Thoracic aorta (tissue), 2 donors: ENCODE measurements at regions not wholly inside any gene's neighbourhood (a gene's known extent, or its start where the extent isn't known, plus 50 kb on each side); places are given as distances from the start of the nearest gene placed in this dataset.

Experiments used
- ATAC-seq: fragments of 150-250 bp; one replicate; pipeline ENCODE4 v1.8.0; 2017; ENCODE audit warnings: low read depth; ENCODE audit not compliant: insufficient number of reproducible peaks, low FRiP score
- DNase-seq: peaks from one replicate; pipeline ENCODE4 v3.0.0-alpha.2; 2020; ENCODE audit warnings: low spot score
- H3K27ac ChIP-seq, 2 donors: fragments of 200-600 bp; sonication (generic); 1 replicate in 1 of 2; 2 replicates in 1 of 2; pipeline ENCODE4 v1.5.1; 2016; ENCODE audit warnings: mild to moderate bottlenecking in 2 of 2, moderate library complexity in 2 of 2
- H3K27me3 ChIP-seq: fragments of 200-600 bp; sonication (generic); replicated peaks from 2 replicates; pipeline ENCODE4 v1.6.0; 2016; ENCODE audit warnings: mild to moderate bottlenecking; ENCODE audit not compliant: insufficient read depth
- H3K36me3 ChIP-seq: fragments of 200-600 bp; sonication (generic); one replicate; pipeline ENCODE4 v1.5.1; 2016
- H3K4me1 ChIP-seq, 2 donors: fragments of 200-600 bp; sonication (generic); 1 replicate in 1 of 2; 2 replicates in 1 of 2; pipeline versions ENCODE4 v1.5.1 to v1.6.0; 2016; ENCODE audit warnings: low read depth in 2 of 2, mild to moderate bottlenecking in 1 of 2; ENCODE audit not compliant: control insufficient read depth in 1 of 2
- H3K4me3 ChIP-seq: fragments of 200-600 bp; sonication (generic); 2 replicates; pipeline ENCODE4 v1.5.1; 2016; ENCODE audit warnings: mild to moderate bottlenecking
- H3K9me3 ChIP-seq: fragments of 200-600 bp; sonication (generic); 2 replicates; pipeline ENCODE4 v1.5.1; 2016
- CTCF ChIP-seq: fragments of 200-600 bp; sonication (generic); IDR thresholded peaks from one replicate; pipeline ENCODE4 v1.5.1; 2019; ENCODE audit warnings: antibody characterized with exemption

GRCh38 chrX:69083361-69083760, 81.9 kb downstream of the PJA1 start:
- Histone ChIP-seq H3K4me1 (no peaks in the 10 kb centered on the region), H3K27me3 (no peaks in the 10 kb centered on the region), H3K36me3 (no peaks in the 10 kb centered on the region), H3K4me3 (no peak overlapping the region), H3K9me3 (no peaks in the 10 kb centered on the region), H3K27ac (no peak overlapping the region)
- ATAC-seq (no peak), DNase-seq (no peak)
- no peak for TF ChIP-seq CTCF

- DNase-seq: no peak
- ATAC-seq: no peak
- TF ChIP-seq CTCF: no peak
- Histone ChIP-seq H3K27ac (no peak overlapping the region), H3K36me3 (no peaks in the 10 kb centered on the region), H3K4me1 (no peaks in the 10 kb centered on the region), H3K4me3 (no peak overlapping the region), H3K27me3 (no peaks in the 10 kb centered on the region), H3K9me3 (no peaks in the 10 kb centered on the region)
Observed at GRCh38 chrX:69082753-69083150, 82.5 kb downstream of the PJA1 start.

GRCh38 chrX:69082055-69082752, 83.0 kb downstream of the PJA1 start:
- no peak overlapping the region for H3K4me3 ChIP-seq
- H3K9me3 ChIP-seq: no peaks in the 10 kb centered on the region
- DNase-seq: no peak
- no peaks in the 10 kb centered on the region for H3K36me3 ChIP-seq
- no peaks in the 10 kb centered on the region for H3K27me3 ChIP-seq
- ATAC-seq: no peak
- H3K27ac ChIP-seq: no peak overlapping the region
- no peak for TF ChIP-seq CTCF
- H3K4me1 ChIP-seq: no peaks in the 10 kb centered on the region

- TF ChIP-seq CTCF: no peak
- Histone ChIP-seq H3K4me3 (no peak overlapping the region), H3K9me3 (no peaks in the 10 kb centered on the region), H3K36me3 (no peaks in the 10 kb centered on the region), H3K27me3 (no peaks in the 10 kb centered on the region), H3K4me1 (no peaks in the 10 kb centered on the region), H3K27ac (no peak overlapping the region)
- DNase-seq (no peak), ATAC-seq (no peak)
Observed at GRCh38 chrX:69080855-69081465, 84.3 kb downstream of the PJA1 start.

- TF ChIP-seq CTCF: no peak
- Histone ChIP-seq H3K27me3 (no peaks in the 10 kb centered on the region), H3K27ac (no peak overlapping the region), H3K4me3 (no peak overlapping the region), H3K4me1 (no peaks in the 10 kb centered on the region), H3K36me3 (no peaks in the 10 kb centered on the region), H3K9me3 (no peaks in the 10 kb centered on the region)
- ATAC-seq (no peak), DNase-seq (no peak)
Observed at GRCh38 chrX:69079268-69079667, 86.0 kb downstream of the PJA1 start.
